Panc1 (cell line): ENCODE measurements at regions not wholly inside any gene's neighbourhood (a gene's known extent, or its start where the extent isn't known, plus 50 kb on each side); places are given as distances from the start of the nearest gene placed in this dataset.

Source experiments
- TCF7L2 ChIP-seq: IDR thresholded peaks from 2 replicates; pipeline ENCODE4 v1.6.1; 2011; ENCODE audit warnings: mild to moderate bottlenecking, low read depth, low read length, inconsistent platforms
- TF ChIP-seq, protein P1 (sequence below): fragments of 450-650 bp; IDR thresholded peaks from 2 replicates; pipeline ENCODE4 v1.5.1; 2017; ENCODE audit warnings: mild to moderate bottlenecking
- TF ChIP-seq, protein P2 (sequence below), 2 experiments: IDR thresholded peaks; 2 replicates each; pipeline ENCODE4 v1.6.1; 2011 to 2012; ENCODE audit warnings: low read depth in 2 of 2, control low read depth in 1 of 2, low read length in 1 of 2, mild to moderate bottlenecking in 1 of 2, moderate library complexity in 1 of 2; ENCODE audit not compliant: insufficient read depth in 1 of 2

DNA sequence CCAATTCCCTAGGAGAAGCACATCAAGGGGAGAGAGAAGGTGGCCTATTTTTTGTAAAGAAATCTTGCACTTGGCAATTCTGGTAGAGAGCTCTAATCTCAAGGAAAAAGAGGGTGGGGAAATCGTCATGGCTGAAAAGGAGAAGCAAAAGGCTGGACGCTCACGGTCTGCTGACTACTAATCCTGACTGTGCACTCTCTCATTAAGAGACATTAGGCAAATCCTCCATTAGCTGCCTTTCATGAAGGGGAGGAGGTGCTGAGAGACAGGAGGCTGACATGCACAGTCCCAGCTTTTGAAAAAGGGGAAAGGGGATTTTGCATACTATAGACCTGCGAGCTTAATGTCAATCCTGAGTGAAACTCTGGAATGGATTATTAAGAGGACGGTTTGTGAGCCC lies 170.0 kb downstream of the NR2F2 start:
- TF ChIP-seq, protein P1, sequence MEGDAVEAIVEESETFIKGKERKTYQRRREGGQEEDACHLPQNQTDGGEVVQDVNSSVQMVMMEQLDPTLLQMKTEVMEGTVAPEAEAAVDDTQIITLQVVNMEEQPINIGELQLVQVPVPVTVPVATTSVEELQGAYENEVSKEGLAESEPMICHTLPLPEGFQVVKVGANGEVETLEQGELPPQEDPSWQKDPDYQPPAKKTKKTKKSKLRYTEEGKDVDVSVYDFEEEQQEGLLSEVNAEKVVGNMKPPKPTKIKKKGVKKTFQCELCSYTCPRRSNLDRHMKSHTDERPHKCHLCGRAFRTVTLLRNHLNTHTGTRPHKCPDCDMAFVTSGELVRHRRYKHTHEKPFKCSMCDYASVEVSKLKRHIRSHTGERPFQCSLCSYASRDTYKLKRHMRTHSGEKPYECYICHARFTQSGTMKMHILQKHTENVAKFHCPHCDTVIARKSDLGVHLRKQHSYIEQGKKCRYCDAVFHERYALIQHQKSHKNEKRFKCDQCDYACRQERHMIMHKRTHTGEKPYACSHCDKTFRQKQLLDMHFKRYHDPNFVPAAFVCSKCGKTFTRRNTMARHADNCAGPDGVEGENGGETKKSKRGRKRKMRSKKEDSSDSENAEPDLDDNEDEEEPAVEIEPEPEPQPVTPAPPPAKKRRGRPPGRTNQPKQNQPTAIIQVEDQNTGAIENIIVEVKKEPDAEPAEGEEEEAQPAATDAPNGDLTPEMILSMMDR = no peak
- TF ChIP-seq, protein P2, sequence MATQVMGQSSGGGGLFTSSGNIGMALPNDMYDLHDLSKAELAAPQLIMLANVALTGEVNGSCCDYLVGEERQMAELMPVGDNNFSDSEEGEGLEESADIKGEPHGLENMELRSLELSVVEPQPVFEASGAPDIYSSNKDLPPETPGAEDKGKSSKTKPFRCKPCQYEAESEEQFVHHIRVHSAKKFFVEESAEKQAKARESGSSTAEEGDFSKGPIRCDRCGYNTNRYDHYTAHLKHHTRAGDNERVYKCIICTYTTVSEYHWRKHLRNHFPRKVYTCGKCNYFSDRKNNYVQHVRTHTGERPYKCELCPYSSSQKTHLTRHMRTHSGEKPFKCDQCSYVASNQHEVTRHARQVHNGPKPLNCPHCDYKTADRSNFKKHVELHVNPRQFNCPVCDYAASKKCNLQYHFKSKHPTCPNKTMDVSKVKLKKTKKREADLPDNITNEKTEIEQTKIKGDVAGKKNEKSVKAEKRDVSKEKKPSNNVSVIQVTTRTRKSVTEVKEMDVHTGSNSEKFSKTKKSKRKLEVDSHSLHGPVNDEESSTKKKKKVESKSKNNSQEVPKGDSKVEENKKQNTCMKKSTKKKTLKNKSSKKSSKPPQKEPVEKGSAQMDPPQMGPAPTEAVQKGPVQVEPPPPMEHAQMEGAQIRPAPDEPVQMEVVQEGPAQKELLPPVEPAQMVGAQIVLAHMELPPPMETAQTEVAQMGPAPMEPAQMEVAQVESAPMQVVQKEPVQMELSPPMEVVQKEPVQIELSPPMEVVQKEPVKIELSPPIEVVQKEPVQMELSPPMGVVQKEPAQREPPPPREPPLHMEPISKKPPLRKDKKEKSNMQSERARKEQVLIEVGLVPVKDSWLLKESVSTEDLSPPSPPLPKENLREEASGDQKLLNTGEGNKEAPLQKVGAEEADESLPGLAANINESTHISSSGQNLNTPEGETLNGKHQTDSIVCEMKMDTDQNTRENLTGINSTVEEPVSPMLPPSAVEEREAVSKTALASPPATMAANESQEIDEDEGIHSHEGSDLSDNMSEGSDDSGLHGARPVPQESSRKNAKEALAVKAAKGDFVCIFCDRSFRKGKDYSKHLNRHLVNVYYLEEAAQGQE (IDR thresholded peaks at IDR 0.05; ENCODE audit: insufficient read depth in 1 of 2, low read depth in 2 of 2, low read length in 1 of 2) = no peak
- TF ChIP-seq TCF7L2 = no peak
